WI38 (cell line): ENCODE measurements at regions not wholly inside any gene's neighbourhood (a gene's known extent, or its start where the extent isn't known, plus 50 kb on each side); places are given as distances from the start of the nearest gene placed in this dataset.

ENCODE experiments used
- H3K4me3 ChIP-seq: 2 replicates; pipeline ENCODE4 v1.5.1; 2011; ENCODE audit warnings: low read depth, mild to moderate bottlenecking, control low read depth, low read length
- TF ChIP-seq, protein P1 (sequence below): IDR thresholded peaks from 2 replicates; pipeline ENCODE4 v1.5.1; 2012; ENCODE audit warnings: low read depth, mild to moderate bottlenecking, control low read depth, low read length

DNA sequence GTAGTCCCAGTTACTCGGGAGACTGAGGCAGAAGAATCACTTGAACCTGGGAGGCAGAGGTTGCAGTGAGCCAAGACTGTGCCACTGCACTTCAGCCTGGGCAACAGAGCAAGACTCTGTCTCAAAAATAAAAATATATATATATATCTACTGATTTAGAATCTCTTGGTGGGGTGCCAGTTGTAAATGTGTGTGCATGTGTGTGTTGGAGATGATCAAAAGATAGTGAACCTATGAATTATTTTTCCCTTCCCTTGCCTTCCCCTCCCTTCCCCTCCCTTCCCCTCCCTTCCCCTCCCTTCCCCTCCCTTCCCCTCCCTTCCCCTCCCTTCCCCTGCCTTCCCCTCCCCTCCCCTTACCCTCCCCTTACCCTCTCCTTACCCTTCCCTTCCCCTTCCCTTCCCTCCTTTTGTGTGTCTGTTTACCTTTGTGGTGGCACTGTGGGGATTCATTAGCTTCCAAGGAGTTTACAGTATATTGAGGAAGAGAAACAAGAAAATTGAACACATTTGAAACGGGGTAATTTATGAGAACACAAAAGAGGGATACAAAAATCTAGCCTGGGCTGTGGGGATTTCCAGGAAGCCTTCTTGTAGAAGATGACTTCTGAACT lies 281.5 kb upstream of the DPPA4 start:
- TF ChIP-seq, protein P1, sequence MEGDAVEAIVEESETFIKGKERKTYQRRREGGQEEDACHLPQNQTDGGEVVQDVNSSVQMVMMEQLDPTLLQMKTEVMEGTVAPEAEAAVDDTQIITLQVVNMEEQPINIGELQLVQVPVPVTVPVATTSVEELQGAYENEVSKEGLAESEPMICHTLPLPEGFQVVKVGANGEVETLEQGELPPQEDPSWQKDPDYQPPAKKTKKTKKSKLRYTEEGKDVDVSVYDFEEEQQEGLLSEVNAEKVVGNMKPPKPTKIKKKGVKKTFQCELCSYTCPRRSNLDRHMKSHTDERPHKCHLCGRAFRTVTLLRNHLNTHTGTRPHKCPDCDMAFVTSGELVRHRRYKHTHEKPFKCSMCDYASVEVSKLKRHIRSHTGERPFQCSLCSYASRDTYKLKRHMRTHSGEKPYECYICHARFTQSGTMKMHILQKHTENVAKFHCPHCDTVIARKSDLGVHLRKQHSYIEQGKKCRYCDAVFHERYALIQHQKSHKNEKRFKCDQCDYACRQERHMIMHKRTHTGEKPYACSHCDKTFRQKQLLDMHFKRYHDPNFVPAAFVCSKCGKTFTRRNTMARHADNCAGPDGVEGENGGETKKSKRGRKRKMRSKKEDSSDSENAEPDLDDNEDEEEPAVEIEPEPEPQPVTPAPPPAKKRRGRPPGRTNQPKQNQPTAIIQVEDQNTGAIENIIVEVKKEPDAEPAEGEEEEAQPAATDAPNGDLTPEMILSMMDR, result no peak
- no peak overlapping the region for H3K4me3 ChIP-seq

DNA sequence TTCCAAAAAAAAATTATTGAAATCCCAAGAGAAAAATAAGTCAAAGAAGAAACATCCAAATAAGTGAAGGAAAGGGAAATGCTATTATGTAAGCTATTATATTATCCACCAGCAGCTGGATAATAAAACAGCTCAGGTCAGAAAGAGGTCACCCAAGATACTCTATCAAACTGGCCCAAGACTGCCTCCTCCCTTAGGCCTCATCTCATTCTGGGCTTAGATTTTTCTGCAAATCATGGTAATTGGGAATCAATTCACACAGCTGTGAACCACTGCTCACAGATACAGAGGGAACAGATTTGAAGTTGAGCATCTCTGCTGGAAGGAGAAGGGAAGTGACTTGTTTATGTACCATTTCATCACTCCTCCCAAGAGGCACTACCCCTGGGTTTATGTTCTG lies 294.6 kb upstream of the DPPA4 start:
- H3K4me3 ChIP-seq, result no peak overlapping the region
- TF ChIP-seq, protein P1, result no peak

- H3K4me3 ChIP-seq, result no peak overlapping the region
- TF ChIP-seq, protein P1, result no peak
Observed at GRCh38 chr3:109640146-109640652, 302.9 kb upstream of the DPPA4 start.

DNA sequence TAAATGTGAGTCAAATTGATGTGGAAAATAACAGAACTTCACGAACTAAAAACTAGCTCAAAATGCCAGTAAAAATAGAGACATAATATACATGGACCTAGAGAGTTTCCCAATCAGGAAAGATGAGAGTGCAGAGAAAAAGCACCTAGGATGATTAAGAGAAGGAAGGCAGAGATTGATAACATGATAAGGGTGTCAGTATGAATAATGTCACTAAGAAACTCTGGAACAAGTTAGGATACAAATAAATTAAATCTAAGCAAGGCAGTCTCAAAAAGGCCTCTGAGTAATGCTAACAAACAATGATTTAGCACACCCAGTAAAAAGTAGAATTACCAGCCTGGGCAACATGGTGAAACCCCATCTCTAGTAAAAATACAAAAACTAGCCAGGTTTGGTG lies 304.7 kb upstream of the DPPA4 start:
- H3K4me3 ChIP-seq, result no peak overlapping the region
- TF ChIP-seq, protein P1, result no peak

GRCh38 chr3:109643590-109643989 lies 306.2 kb upstream of the DPPA4 start:
- TF ChIP-seq, protein P1, result no peak
- no peak overlapping the region for H3K4me3 ChIP-seq

DNA sequence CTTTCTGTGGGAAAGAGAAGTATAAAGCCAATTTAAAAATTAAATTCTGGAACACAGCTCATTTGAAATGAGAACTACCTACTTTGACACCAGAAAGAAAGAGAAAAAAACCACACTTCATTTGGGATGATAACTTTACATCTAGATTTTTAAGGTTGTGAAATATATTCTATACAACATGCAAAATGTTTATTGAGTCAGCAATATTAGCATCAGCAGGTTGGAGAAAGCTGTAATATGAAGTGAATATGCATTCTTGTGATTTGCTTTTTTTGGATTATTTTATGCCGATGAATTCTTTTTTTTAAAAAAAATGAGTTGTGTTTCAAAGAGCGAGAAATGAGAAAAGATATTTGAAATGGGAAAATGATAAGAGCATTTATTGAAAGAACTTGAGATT lies 307.0 kb upstream of the DPPA4 start:
- no peak overlapping the region for H3K4me3 ChIP-seq
- TF ChIP-seq, protein P1, result no peak

DNA sequence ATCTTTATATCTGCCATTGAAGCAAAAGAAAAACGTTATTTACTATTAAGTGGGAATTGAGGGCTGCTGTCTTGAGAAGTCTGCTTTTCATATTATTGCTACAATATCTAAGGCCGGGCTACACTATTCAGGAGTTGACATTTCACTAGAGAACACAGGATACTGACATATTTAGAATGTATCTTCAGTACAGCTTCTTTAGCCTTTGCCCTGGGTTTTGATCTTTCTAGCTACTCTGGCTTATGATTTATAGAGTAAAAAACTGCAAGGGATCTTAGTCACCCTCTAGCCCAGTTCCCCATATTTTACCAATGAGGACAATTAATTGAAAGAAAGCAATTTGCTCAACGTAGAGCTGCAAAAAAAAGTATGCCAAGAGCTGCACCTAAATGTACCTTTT lies 307.4 kb upstream of the DPPA4 start:
- H3K4me3 ChIP-seq, result no peak overlapping the region
- TF ChIP-seq, protein P1, result no peak
